ENCODE measurements at regions not wholly inside any gene's neighbourhood (a gene's known extent, or its start where the extent isn't known, plus 50 kb on each side); places are given as distances from the start of the nearest gene placed in this dataset.

DNA sequence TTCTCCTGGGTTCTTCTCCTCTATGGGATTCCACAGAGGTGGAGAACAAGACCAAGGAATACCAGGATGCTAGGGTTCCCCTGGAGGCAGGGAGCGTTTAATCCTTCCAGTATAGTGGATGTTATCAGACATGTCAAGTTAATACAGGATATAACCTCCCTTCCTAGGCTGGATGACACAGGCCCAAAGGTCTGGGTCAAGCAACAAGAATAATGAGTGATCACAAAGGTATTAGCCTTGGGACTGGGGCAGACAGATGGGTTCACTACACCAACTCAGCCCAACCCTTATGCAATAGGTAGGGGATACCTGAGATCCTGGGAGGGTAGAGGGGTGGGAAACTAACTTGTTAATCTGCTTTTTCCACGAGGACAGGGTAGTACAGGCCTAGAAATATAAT is 690.3 kb downstream of the HTR1B start:
- H3K9ac ChIP-seq, result no peak overlapping the region
- no peaks in the 10 kb centered on the region for H3K79me2 ChIP-seq (ENCODE audit: insufficient read depth, low read depth)
- H3K36me3 ChIP-seq (ENCODE audit: insufficient read depth), result no peaks in the 10 kb centered on the region
- H3K4me3 ChIP-seq (IDR thresholded peaks at IDR 0.05; ENCODE audit: insufficient read depth, low read depth, low read length), result no peak overlapping the region
- no peak overlapping the region for H2AFZ ChIP-seq (ENCODE audit: low read depth)
- H3K27ac ChIP-seq, result no peak overlapping the region
- H3K4me1 ChIP-seq (ENCODE audit: low read depth, poor library complexity, severe bottlenecking), result no peaks in the 10 kb centered on the region
- TF ChIP-seq, protein P1, sequence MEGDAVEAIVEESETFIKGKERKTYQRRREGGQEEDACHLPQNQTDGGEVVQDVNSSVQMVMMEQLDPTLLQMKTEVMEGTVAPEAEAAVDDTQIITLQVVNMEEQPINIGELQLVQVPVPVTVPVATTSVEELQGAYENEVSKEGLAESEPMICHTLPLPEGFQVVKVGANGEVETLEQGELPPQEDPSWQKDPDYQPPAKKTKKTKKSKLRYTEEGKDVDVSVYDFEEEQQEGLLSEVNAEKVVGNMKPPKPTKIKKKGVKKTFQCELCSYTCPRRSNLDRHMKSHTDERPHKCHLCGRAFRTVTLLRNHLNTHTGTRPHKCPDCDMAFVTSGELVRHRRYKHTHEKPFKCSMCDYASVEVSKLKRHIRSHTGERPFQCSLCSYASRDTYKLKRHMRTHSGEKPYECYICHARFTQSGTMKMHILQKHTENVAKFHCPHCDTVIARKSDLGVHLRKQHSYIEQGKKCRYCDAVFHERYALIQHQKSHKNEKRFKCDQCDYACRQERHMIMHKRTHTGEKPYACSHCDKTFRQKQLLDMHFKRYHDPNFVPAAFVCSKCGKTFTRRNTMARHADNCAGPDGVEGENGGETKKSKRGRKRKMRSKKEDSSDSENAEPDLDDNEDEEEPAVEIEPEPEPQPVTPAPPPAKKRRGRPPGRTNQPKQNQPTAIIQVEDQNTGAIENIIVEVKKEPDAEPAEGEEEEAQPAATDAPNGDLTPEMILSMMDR (conservative IDR thresholded peaks at IDR 0.05; ENCODE audit: low read depth, low read length), result no peak
- no peaks in the 10 kb centered on the region for H4K20me1 ChIP-seq (ENCODE audit: insufficient read depth)
- no peaks in the 10 kb centered on the region for H3K27me3 ChIP-seq (ENCODE audit: insufficient read depth, low read depth)
- H3K4me2 ChIP-seq, result no peak overlapping the region

DNA sequence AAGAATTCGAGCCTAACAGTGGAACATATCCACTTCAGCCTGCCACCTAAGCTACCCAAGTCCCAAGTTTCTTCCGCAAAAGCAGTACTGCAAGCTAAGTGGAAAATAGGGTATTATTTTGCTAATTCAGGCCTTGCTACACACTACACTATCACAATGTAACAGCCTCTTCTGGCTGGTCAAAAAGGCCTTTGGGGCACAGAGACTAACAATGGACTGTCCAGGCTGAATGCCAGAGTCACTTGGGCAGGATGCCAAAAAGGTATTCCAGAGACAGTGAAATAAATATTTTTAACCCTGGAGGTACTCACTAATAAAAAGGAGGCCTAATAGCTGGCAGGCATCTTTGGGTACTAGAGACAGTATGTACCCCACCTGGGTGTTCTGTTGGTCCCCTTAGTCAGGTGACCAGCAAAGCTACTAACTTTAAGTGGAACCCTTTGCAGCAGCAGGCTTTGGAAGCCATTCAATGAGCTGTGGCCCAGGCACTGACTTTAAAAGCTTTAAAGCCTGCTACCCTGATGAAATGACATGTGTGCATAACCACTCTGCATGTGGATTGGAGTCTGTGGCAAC is 692.1 kb downstream of the HTR1B start:
- H2AFZ ChIP-seq (ENCODE audit: low read depth), result no peak overlapping the region
- TF ChIP-seq, protein P1 (conservative IDR thresholded peaks at IDR 0.05; ENCODE audit: low read depth, low read length), result no peak

DNA sequence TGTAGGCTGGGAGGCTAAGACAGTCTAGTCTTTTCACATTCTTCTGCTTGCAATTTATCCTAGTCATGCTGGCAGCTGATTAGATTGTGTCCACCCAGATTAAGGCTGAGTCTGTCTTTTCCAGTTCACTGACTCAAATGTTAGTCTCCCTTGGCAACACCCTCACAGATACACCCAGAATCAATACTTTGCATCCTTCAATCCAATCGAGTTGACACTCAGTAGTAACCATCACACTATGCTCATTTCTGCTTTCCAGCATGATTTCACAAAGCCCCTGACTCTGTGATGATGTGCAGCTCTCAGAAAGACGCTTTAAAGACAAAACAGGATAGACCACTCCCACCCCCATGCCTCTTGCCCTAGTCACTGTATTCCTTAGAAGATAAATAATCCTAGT is 693.0 kb downstream of the HTR1B start:
- Histone ChIP-seq H3K79me2 (ENCODE audit: insufficient read depth, low read depth) (no peaks in the 10 kb centered on the region), H3K36me3 (ENCODE audit: insufficient read depth) (no peaks in the 10 kb centered on the region), H3K27ac (no peak overlapping the region), H3K4me3 (IDR thresholded peaks at IDR 0.05; ENCODE audit: insufficient read depth, low read depth, low read length) (no peak overlapping the region), H3K4me1 (ENCODE audit: low read depth, poor library complexity, severe bottlenecking) (no peaks in the 10 kb centered on the region), H2AFZ (ENCODE audit: low read depth) (no peak overlapping the region), H3K9ac (no peak overlapping the region), H3K27me3 (ENCODE audit: insufficient read depth, low read depth) (no peaks in the 10 kb centered on the region), H3K4me2 (no peak overlapping the region), H4K20me1 (ENCODE audit: insufficient read depth) (no peaks in the 10 kb centered on the region)
- TF ChIP-seq, protein P1 (conservative IDR thresholded peaks at IDR 0.05; ENCODE audit: low read depth, low read length), result no peak

More for the DNA sequence above, 692.1 kb downstream of the HTR1B start:
- no peaks in the 10 kb centered on the region for H3K27me3 ChIP-seq (ENCODE audit: insufficient read depth, low read depth)
- H3K4me1 ChIP-seq (ENCODE audit: low read depth, poor library complexity, severe bottlenecking), result no peaks in the 10 kb centered on the region
- H3K79me2 ChIP-seq (ENCODE audit: insufficient read depth, low read depth), result no peaks in the 10 kb centered on the region
- no peak overlapping the region for H3K27ac ChIP-seq
- no peaks in the 10 kb centered on the region for H3K36me3 ChIP-seq (ENCODE audit: insufficient read depth)
- H4K20me1 ChIP-seq (ENCODE audit: insufficient read depth), result no peaks in the 10 kb centered on the region
- H3K9ac ChIP-seq, result no peak overlapping the region
- H3K4me3 ChIP-seq (IDR thresholded peaks at IDR 0.05; ENCODE audit: insufficient read depth, low read depth, low read length), result no peak overlapping the region
- no peak overlapping the region for H3K4me2 ChIP-seq

DNA sequence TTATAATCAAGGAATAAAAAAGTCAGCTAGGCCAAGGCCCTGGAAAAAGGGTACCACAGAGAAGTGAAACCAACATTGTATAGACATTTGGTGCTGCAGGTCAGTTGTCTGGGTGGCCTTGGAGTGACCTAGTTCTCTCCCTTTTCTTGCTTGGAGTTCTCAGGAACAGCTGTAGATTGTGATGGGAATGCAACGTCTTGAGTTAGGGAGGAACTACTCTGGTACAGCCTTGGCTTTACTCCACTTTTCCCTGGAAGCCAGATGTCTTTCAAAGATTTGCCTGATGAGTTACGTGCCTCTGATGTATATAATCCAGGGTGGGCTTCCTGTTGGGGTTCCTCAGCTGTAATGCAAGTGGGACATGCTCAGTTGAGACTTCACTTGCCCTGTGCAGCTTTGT is 694.7 kb downstream of the HTR1B start:
- H3K36me3 ChIP-seq (ENCODE audit: insufficient read depth), result no peaks in the 10 kb centered on the region
- no peaks in the 10 kb centered on the region for H3K79me2 ChIP-seq (ENCODE audit: insufficient read depth, low read depth)
- no peak overlapping the region for H3K9ac ChIP-seq
- no peak overlapping the region for H3K4me3 ChIP-seq (IDR thresholded peaks at IDR 0.05; ENCODE audit: insufficient read depth, low read depth, low read length)
- H3K27ac ChIP-seq, result no peak overlapping the region
- TF ChIP-seq, protein P1 (conservative IDR thresholded peaks at IDR 0.05; ENCODE audit: low read depth, low read length), result no peak
- no peaks in the 10 kb centered on the region for H4K20me1 ChIP-seq (ENCODE audit: insufficient read depth)
- no peak overlapping the region for H3K4me2 ChIP-seq
- H3K4me1 ChIP-seq (ENCODE audit: low read depth, poor library complexity, severe bottlenecking), result no peaks in the 10 kb centered on the region
- H3K27me3 ChIP-seq (ENCODE audit: insufficient read depth, low read depth), result no peaks in the 10 kb centered on the region
- no peak overlapping the region for H2AFZ ChIP-seq (ENCODE audit: low read depth)
